HK-2 (cell line): ENCODE measurements at regions not wholly inside any gene's neighbourhood (a gene's known extent, or its start where the extent isn't known, plus 50 kb on each side); places are given as distances from the start of the nearest gene placed in this dataset.

Experiments
- DNase-seq: peaks from one replicate; pipeline ENCODE4 v3.0.0-alpha.2; 2018; ENCODE audit not compliant: unreplicated experiment

GRCh38 chr4:180706766-180707165 is 1536.4 kb upstream of the TENM3 start:
- no peak for DNase-seq

GRCh38 chr4:180710628-180711337 is 1532.4 kb upstream of the TENM3 start:
- no peak for DNase-seq

GRCh38 chr4:180717451-180718033 is 1525.7 kb upstream of the TENM3 start:
- DNase-seq = no peak

GRCh38 chr4:180721356-180721755 is 1521.8 kb upstream of the TENM3 start:
- no peak for DNase-seq

- DNase-seq = no peak
Observed at GRCh38 chr4:180726611-180727010, 1516.6 kb upstream of the TENM3 start.

- DNase-seq = no peak
Observed at GRCh38 chr4:180727478-180727877, 1515.7 kb upstream of the TENM3 start.

- DNase-seq = no peak
Observed at GRCh38 chr4:180734753-180735432, 1508.3 kb upstream of the TENM3 start.

GRCh38 chr4:180741703-180742102 is 1501.5 kb upstream of the TENM3 start:
- DNase-seq = no peak

GRCh38 chr4:180745019-180745418 is 1498.2 kb upstream of the TENM3 start:
- no peak for DNase-seq

- no peak for DNase-seq
Observed at GRCh38 chr4:180751009-180751408, 1492.2 kb upstream of the TENM3 start.

GRCh38 chr4:180757927-180758326 is 1485.3 kb upstream of the TENM3 start:
- no peak for DNase-seq

- DNase-seq = no peak
Observed at GRCh38 chr4:180766045-180766444, 1477.2 kb upstream of the TENM3 start.

GRCh38 chr4:180766944-180767729 is 1476.1 kb upstream of the TENM3 start:
- DNase-seq = no peak

GRCh38 chr4:180768610-180769009 is 1474.6 kb upstream of the TENM3 start:
- DNase-seq = no peak

- DNase-seq = no peak
Observed at GRCh38 chr4:180769791-180770190, 1473.4 kb upstream of the TENM3 start.

GRCh38 chr4:180770265-180770664 is 1472.9 kb upstream of the TENM3 start:
- no peak for DNase-seq

- DNase-seq = no peak
Observed at GRCh38 chr4:180784940-180785339, 1458.3 kb upstream of the TENM3 start.

- no peak for DNase-seq
Observed at GRCh38 chr4:180788729-180789128, 1454.5 kb upstream of the TENM3 start.

- DNase-seq = no peak
Observed at GRCh38 chr4:180789929-180790328, 1453.3 kb upstream of the TENM3 start.

GRCh38 chr4:180790471-180790870 is 1452.7 kb upstream of the TENM3 start:
- no peak for DNase-seq

- no peak for DNase-seq
Observed at GRCh38 chr4:180792541-180792940, 1450.7 kb upstream of the TENM3 start.

GRCh38 chr4:180794333-180794732 is 1448.9 kb upstream of the TENM3 start:
- DNase-seq = no peak
